Gastrocnemius medialis (tissue), 4 donors: ENCODE measurements at regions not wholly inside any gene's neighbourhood (a gene's known extent, or its start where the extent isn't known, plus 50 kb on each side); places are given as distances from the start of the nearest gene placed in this dataset.
A peak's percentile ranks its signal among the peaks of the same experiment; 100 is the strongest.

Experiments
- ATAC-seq, 2 donors: fragments of 150-250 bp; one replicate each; pipeline ENCODE4 v1.9.1; 2016
- DNase-seq, 2 donors: peaks; one replicate each; pipeline ENCODE4 v3.0.0-alpha.2; 2019
- H3K27ac ChIP-seq, 4 donors: fragments of 200-600 bp; sonication (generic); 1 replicate in 1 of 4; 2 replicates in 3 of 4; pipeline ENCODE4 v1.5.1; 2016 to 2018; ENCODE audit warnings: mild to moderate bottlenecking in 2 of 4, moderate library complexity in 1 of 4
- H3K27me3 ChIP-seq, 3 donors: fragments of 200-600 bp; sonication (generic) in 2 of 3; 1 replicate in 1 of 3; 2 replicates in 2 of 3; pipeline versions ENCODE4 v1.5.1 to v1.6.0; 2016 to 2019; ENCODE audit warnings: mild to moderate bottlenecking in 1 of 3, moderate library complexity in 1 of 3
- H3K36me3 ChIP-seq, 2 donors: fragments of 200-600 bp; sonication (generic) in 1 of 2; one replicate each; pipeline ENCODE4 v1.5.1; 2017 to 2018
- H3K4me1 ChIP-seq, 2 donors: fragments of 200-600 bp; sonication (generic) in 1 of 2; one replicate each; pipeline ENCODE4 v1.5.1; 2016 to 2017; ENCODE audit warnings: mild to moderate bottlenecking in 2 of 2
- H3K4me3 ChIP-seq, 4 donors: fragments of 200-600 bp; sonication (generic) in 3 of 4; 1 replicate in 1 of 4; 2 replicates in 3 of 4; pipeline ENCODE4 v1.5.1; 2016 to 2019; ENCODE audit warnings: mild to moderate bottlenecking in 2 of 4
- H3K9me3 ChIP-seq, 3 donors: fragments of 200-600 bp; sonication (generic) in 2 of 3; 1 replicate in 1 of 3; 2 replicates in 2 of 3; pipeline ENCODE4 v1.5.1; 2016 to 2019
- POLR2A ChIP-seq, 2 donors: fragments of 450-650 bp; IDR thresholded peaks; one replicate each; pipeline ENCODE4 v1.6.1; 2017; ENCODE audit warnings: antibody characterized with exemption in 2 of 2, mild to moderate bottlenecking in 2 of 2, moderate library complexity in 2 of 2
- in situ Hi-C, 4 donors: fragments of 200-750 bp; cut with MboI; loops; one replicate each; pipeline versions ENCODE4 v1.15.0 to v1.8.0; 2017; ENCODE audit warnings: low sequenced_read_pairs in 4 of 4
- intact Hi-C: fragments of 100-400 bp; cut with DNase I; formaldehyde crosslinking; loops from one replicate; pipeline ENCODE4 v1.15.1; 2023; ENCODE audit warnings: low total_unique reads
- TF ChIP-seq, protein P1 (sequence below), 5 experiments: fragments of 450-650 bp in 3 of 5; fragments of 200-600 bp in 2 of 5; sonication (generic) in 2 of 5; IDR thresholded peaks in 4 of 5; conservative IDR thresholded peaks in 1 of 5; 1 replicate in 4 of 5; 2 replicates in 1 of 5; pipeline ENCODE4 v1.5.1; 2016 to 2019; ENCODE audit warnings: antibody characterized with exemption in 5 of 5, mild to moderate bottlenecking in 3 of 5, moderate library complexity in 3 of 5

DNA sequence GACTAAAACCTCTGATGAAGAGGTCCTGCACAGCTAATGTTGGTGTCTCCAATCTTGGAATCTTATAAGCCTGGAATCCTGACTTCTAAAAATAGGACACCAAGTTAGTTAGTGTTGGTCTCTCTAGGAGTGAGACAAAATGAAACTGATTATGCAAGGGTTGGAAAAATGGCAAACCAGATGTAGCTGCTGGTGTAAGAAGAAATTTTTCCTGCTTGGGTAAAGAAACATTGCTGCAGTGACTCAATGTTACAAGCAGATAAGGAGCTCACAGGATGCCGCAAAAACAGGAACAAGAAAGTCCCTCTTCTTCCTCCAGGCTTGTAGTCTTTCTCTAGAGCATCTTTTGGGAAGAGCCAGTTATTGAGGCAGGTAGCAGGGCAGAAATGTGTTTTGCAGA is 449.0 kb downstream of the ETV1 start:
- in situ Hi-C loops (no loop called here), intact Hi-C loops (no loop called here)
- no peak overlapping the region for H3K4me3 ChIP-seq
- DNase-seq (no peak), ATAC-seq (no peak)
- no peaks in the 10 kb centered on the region for H3K9me3 ChIP-seq
- no peaks in the 10 kb centered on the region for H3K4me1 ChIP-seq
- H3K27me3 ChIP-seq: no peaks in the 10 kb centered on the region
- no peaks in the 10 kb centered on the region for H3K36me3 ChIP-seq
- no peak overlapping the region for H3K27ac ChIP-seq
- TF ChIP-seq, protein P1, sequence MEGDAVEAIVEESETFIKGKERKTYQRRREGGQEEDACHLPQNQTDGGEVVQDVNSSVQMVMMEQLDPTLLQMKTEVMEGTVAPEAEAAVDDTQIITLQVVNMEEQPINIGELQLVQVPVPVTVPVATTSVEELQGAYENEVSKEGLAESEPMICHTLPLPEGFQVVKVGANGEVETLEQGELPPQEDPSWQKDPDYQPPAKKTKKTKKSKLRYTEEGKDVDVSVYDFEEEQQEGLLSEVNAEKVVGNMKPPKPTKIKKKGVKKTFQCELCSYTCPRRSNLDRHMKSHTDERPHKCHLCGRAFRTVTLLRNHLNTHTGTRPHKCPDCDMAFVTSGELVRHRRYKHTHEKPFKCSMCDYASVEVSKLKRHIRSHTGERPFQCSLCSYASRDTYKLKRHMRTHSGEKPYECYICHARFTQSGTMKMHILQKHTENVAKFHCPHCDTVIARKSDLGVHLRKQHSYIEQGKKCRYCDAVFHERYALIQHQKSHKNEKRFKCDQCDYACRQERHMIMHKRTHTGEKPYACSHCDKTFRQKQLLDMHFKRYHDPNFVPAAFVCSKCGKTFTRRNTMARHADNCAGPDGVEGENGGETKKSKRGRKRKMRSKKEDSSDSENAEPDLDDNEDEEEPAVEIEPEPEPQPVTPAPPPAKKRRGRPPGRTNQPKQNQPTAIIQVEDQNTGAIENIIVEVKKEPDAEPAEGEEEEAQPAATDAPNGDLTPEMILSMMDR (IDR thresholded peaks at IDR 0.05 in 4 of 5, conservative IDR thresholded peaks at IDR 0.05 in 1 of 5): no peak
- no peak for TF ChIP-seq POLR2A (IDR thresholded peaks at IDR 0.05)

DNA sequence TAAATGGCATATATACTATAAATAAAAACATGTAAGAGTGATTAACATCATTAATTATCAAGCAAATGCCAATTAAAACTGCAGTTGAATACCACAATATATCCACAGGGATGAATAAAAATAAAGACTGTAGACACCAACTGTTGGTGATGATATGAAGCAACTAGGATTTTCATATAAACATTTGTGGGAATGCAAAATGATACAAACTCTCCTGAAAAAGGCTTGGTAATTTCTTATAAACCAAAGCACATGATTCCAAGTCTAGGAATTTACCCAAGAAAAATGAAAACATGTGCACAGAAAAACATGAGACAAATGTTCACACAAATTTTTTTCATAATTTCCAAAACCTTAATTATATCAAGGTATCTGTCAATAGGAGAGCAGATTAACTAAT is 448.1 kb downstream of the ETV1 start:
- Histone ChIP-seq H3K9me3 (no peaks in the 10 kb centered on the region), H3K27ac (no peak overlapping the region), H3K4me3 (no peak overlapping the region), H3K36me3 (no peaks in the 10 kb centered on the region), H3K4me1 (no peaks in the 10 kb centered on the region), H3K27me3 (no peaks in the 10 kb centered on the region)
- in situ Hi-C loops: no loop called here
- intact Hi-C loops: no loop called here
- no peak for ATAC-seq
- no peak for DNase-seq
- TF ChIP-seq, protein P1 (IDR thresholded peaks at IDR 0.05 in 4 of 5, conservative IDR thresholded peaks at IDR 0.05 in 1 of 5): no peak
- no peak for TF ChIP-seq POLR2A (IDR thresholded peaks at IDR 0.05)

DNA sequence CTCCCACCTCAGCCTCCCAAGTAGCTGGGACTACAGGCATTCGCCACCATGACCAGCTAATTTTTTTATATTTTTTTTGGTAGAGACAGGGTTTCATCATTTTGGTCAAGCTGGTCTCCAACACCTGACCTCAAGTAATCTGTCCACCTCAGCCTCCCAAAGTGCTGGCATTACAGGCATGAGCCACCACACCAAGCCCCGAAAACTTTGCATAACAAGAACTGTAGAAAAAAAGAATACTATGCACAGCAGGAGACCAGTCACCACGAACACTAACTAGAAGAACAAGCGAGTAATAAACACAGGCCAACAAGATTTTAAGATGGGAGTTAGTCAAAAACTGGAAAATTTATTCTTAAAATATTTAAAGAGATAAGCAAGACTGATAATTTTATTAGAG is 447.0 kb downstream of the ETV1 start:
- TF ChIP-seq POLR2A (IDR thresholded peaks at IDR 0.05): no peak
- TF ChIP-seq, protein P1 (IDR thresholded peaks at IDR 0.05 in 4 of 5, conservative IDR thresholded peaks at IDR 0.05 in 1 of 5): no peak
- Histone ChIP-seq H3K4me1 (no peaks in the 10 kb centered on the region), H3K9me3 (no peaks in the 10 kb centered on the region), H3K4me3 (no peak overlapping the region), H3K27ac (no peak overlapping the region), H3K27me3 (no peaks in the 10 kb centered on the region), H3K36me3 (no peaks in the 10 kb centered on the region)
- in situ Hi-C loops (no loop called here), intact Hi-C loops (no loop called here)
- ATAC-seq: no peak
- no peak for DNase-seq

DNA sequence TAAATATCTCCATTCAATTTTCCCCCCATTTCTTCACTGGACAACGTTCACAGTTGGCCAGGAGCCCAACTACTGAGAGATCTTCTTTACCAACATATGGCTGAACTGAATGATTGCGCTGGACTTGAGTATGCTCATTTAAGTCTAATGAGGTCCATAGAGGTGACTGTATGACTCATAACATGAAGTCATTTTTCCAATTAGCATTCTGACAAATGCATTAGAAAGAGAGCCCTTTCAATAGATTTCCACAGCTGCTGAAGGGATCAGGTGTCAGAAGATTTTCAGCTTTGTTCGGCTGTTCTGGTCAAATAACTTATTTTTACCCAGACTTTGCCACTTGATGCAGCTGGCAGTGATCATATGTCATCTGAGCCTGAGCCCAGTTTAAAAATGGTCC is 438.0 kb downstream of the ETV1 start:
- peak in 1 of 2 donors; percentile 23 for ATAC-seq
- Histone ChIP-seq H3K27ac (no peak overlapping the region), H3K9me3 (no peaks in the 10 kb centered on the region), H3K4me1 (peaks cover 0 to 6% of the 10 kb centered on the region in 2 donors), H3K27me3 (no peaks in the 10 kb centered on the region), H3K36me3 (no peaks in the 10 kb centered on the region), H3K4me3 (no peak overlapping the region)
- no peak for DNase-seq
- TF ChIP-seq, protein P1 (IDR thresholded peaks at IDR 0.05 in 4 of 5, conservative IDR thresholded peaks at IDR 0.05 in 1 of 5): no peak
- TF ChIP-seq POLR2A (IDR thresholded peaks at IDR 0.05): no peak
- intact Hi-C loops (no loop called here), in situ Hi-C loops (no loop called here)

DNA sequence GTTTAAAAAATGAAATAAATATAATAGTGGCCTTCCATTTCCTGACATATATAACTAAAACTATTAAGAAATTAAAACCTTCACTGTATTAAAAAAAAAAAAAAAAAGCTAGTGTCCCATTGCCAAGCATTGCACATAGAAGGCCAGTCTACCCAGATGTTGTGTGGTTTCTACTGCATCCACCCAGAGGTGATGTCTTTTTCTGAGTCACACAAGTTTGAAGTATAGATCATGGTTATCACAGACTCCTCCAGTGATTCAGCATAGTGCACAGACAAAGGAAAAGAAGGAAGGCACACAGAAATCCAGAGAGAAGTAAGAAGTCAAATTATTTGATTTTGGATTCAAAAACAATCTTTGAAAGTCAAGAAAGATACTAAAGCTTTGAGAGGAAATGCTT is 429.0 kb downstream of the ETV1 start:
- intact Hi-C loops (no loop called here), in situ Hi-C loops (no loop called here)
- Histone ChIP-seq H3K4me3 (no peak overlapping the region), H3K9me3 (no peaks in the 10 kb centered on the region), H3K27me3 (no peaks in the 10 kb centered on the region), H3K36me3 (no peaks in the 10 kb centered on the region), H3K27ac (no peak overlapping the region), H3K4me1 (no peaks in the 10 kb centered on the region)
- TF ChIP-seq, protein P1 (IDR thresholded peaks at IDR 0.05 in 4 of 5, conservative IDR thresholded peaks at IDR 0.05 in 1 of 5): no peak
- no peak for TF ChIP-seq POLR2A (IDR thresholded peaks at IDR 0.05)
- no peak for ATAC-seq
- DNase-seq: no peak
